ENCODE measurements at regions not wholly inside any gene's neighbourhood (a gene's known extent, or its start where the extent isn't known, plus 50 kb on each side); places are given as distances from the start of the nearest gene placed in this dataset.

- Mint-ChIP-seq H3K4me1 (no peaks in the 10 kb centered on the region), H3K27me3 (no peaks in the 10 kb centered on the region), H3K9me3 (peaks cover 5 to 9% of the 10 kb centered on the region in 2 donors), H3K27ac (no peak overlapping the region), H3K4me3 (no peak overlapping the region)
- DNase-seq, result no peak
- no peak for ATAC-seq
These were observed 188.7 kb downstream of the LURAP1L start for GRCh38 chr9:12963537-12963936.

DNA sequence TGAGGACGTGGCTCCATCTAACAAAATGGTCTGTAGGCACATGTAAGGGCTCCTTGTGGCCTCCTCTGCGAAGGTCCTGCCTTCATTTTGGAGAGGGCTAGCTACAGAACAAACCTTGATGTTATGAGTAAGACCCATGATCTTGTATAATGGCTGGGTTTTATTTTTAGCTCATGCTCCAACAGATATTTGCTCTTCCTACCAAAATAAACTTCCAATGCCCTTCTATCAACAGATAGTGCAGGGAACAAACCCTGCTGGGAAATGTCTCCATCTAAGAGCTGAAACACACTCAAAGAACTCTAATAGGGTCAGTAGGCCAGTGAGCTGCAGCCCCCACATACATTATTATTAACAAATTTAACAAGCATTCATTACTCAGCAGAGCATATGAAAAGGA lies 189.5 kb downstream of the LURAP1L start:
- no peaks in the 10 kb centered on the region for H3K4me1 Mint-ChIP-seq
- H3K27ac Mint-ChIP-seq, result no peak overlapping the region
- DNase-seq, result no peak

DNA sequence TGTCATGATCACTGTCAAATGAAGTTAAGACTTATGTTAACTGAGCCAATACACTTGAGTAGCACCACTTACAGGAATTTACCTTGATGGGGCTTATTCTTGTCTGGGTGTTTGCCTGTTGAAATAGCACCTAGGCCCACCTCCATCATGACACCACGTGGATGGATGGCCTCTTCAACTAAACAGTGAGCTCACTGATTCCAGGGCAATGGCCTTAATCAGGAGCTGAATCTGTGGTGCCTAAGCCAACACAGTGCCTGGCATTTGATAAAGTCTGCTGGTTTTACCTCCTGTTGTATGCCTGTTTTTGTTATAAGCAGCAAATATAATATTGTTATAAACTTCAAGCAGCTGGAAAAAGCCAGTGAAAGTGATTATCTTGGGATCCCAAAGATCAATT lies 190.5 kb downstream of the LURAP1L start:
- DNase-seq (no peak), ATAC-seq (no peak)
- Mint-ChIP-seq H3K9me3 (peaks cover 0 to 2% of the 10 kb centered on the region in 2 donors), H3K4me3 (no peak overlapping the region), H3K4me1 (no peaks in the 10 kb centered on the region), H3K27me3 (no peaks in the 10 kb centered on the region), H3K27ac (no peak overlapping the region)

More for the DNA sequence above, 189.5 kb downstream of the LURAP1L start:
- ATAC-seq, result no peak
- peaks cover 0 to 2% of the 10 kb centered on the region in 2 donors for H3K9me3 Mint-ChIP-seq
- no peak overlapping the region for H3K4me3 Mint-ChIP-seq
- H3K27me3 Mint-ChIP-seq, result no peaks in the 10 kb centered on the region

- H3K27me3 Mint-ChIP-seq, result no peaks in the 10 kb centered on the region
- no peak for DNase-seq
- no peak for ATAC-seq
- H3K4me1 Mint-ChIP-seq, result no peaks in the 10 kb centered on the region
- H3K4me3 Mint-ChIP-seq, result no peak overlapping the region
- H3K9me3 Mint-ChIP-seq, result peaks cover 0 to 6% of the 10 kb centered on the region in 2 donors
- H3K27ac Mint-ChIP-seq, result no peak overlapping the region
These were observed 193.3 kb downstream of the LURAP1L start for GRCh38 chr9:12968093-12968492.

GRCh38 chr9:12972608-12973589 lies 198.1 kb downstream of the LURAP1L start:
- ATAC-seq (no peak), DNase-seq (no peak)
- H3K27ac Mint-ChIP-seq, result no peak overlapping the region
- peaks cover 2 to 6% of the 10 kb centered on the region in 2 donors for H3K9me3 Mint-ChIP-seq
- H3K4me1 Mint-ChIP-seq, result no peaks in the 10 kb centered on the region
- H3K4me3 Mint-ChIP-seq, result no peak overlapping the region
- H3K27me3 Mint-ChIP-seq, result no peaks in the 10 kb centered on the region

- Mint-ChIP-seq H3K27ac (no peak overlapping the region), H3K4me1 (no peaks in the 10 kb centered on the region), H3K4me3 (no peak overlapping the region), H3K27me3 (no peaks in the 10 kb centered on the region), H3K9me3 (peaks cover 6 to 7% of the 10 kb centered on the region in 2 donors)
- DNase-seq (no peak), ATAC-seq (no peak)
These were observed 198.9 kb downstream of the LURAP1L start for GRCh38 chr9:12973710-12974109.

GRCh38 chr9:12974671-12975070 lies 199.9 kb downstream of the LURAP1L start:
- H3K27me3 Mint-ChIP-seq, result no peaks in the 10 kb centered on the region
- no peak for DNase-seq
- H3K4me1 Mint-ChIP-seq, result no peaks in the 10 kb centered on the region
- no peak for ATAC-seq
- H3K4me3 Mint-ChIP-seq, result no peak overlapping the region
- no peak overlapping the region for H3K27ac Mint-ChIP-seq
- peaks cover 6 to 7% of the 10 kb centered on the region in 2 donors for H3K9me3 Mint-ChIP-seq

- no peak for ATAC-seq
- H3K27ac Mint-ChIP-seq, result no peak overlapping the region
- H3K9me3 Mint-ChIP-seq, result peaks cover 2 to 7% of the 10 kb centered on the region in 2 donors
- no peaks in the 10 kb centered on the region for H3K4me1 Mint-ChIP-seq
- no peak overlapping the region for H3K4me3 Mint-ChIP-seq
- no peak for DNase-seq
- no peaks in the 10 kb centered on the region for H3K27me3 Mint-ChIP-seq
These were observed 200.7 kb downstream of the LURAP1L start for GRCh38 chr9:12975496-12975895.

DNA sequence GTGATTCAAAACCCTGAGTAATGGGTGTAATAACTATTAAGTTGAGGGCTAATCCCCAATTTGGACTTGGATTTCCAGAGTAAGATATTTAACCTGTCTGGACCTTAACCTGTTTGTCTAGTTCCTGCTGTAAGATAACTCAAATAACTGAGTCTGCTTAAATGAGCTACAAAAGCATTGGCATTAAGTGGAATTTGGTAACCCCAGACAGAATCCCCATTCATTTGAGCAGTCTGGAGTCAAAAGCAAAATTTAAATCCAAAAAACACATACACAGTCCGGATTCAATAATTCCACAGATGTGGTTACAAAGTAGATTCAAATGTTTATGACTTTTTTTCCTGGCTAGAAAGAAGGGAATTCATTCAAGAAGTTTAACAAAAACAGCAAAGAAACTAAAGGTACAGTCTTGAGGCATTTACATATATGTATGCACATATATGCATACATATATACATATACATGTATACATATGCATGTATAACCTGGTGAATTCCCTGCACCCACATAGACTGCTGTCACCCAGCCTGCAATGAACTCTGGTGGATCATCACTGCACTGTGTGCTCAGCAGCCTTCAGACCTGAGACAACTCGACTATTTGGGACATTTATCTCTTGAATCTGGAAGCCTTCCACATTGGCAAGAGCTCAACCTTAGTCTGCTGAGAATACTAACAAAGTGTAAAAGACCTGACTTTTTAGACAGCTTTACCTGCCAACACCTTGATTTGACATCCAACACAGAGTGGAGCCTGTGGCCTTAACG lies 205.4 kb downstream of the LURAP1L start:
- no peak for DNase-seq
- ATAC-seq, result no peak
- Mint-ChIP-seq H3K9me3 (peaks cover 0 to 7% of the 10 kb centered on the region in 2 donors), H3K4me3 (no peak overlapping the region), H3K4me1 (no peaks in the 10 kb centered on the region), H3K27me3 (no peaks in the 10 kb centered on the region), H3K27ac (no peak overlapping the region)

DNA sequence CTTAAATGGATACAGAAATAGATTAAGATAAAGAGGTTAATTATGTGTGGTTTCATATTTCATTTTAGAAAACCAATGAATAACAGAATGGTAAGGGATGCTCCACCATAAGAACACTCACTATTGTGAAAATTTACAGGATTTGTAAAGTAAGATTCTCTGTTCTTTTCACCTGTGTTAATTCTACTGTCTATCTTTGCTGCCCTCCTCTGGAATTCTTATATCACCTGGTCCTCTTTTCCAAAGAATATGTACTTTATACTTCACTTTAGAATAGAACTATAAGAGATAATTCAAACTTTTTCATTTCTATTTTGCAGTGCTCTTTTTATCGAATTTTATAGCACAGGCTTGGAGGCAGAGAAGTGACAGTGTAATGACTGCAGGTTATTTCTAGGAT lies 213.4 kb downstream of the LURAP1L start:
- ATAC-seq (no peak), DNase-seq (no peak)
- Mint-ChIP-seq H3K27me3 (no peaks in the 10 kb centered on the region), H3K27ac (no peak overlapping the region), H3K9me3 (peaks cover 0 to 11% of the 10 kb centered on the region in 2 donors), H3K4me1 (no peaks in the 10 kb centered on the region), H3K4me3 (no peak overlapping the region)

GRCh38 chr9:12989669-12990068 lies 214.8 kb downstream of the LURAP1L start:
- Mint-ChIP-seq H3K4me3 (no peak overlapping the region), H3K4me1 (no peaks in the 10 kb centered on the region), H3K9me3 (peaks cover 0 to 11% of the 10 kb centered on the region in 2 donors), H3K27ac (no peak overlapping the region), H3K27me3 (no peaks in the 10 kb centered on the region)
- ATAC-seq (no peak), DNase-seq (no peak)

DNA sequence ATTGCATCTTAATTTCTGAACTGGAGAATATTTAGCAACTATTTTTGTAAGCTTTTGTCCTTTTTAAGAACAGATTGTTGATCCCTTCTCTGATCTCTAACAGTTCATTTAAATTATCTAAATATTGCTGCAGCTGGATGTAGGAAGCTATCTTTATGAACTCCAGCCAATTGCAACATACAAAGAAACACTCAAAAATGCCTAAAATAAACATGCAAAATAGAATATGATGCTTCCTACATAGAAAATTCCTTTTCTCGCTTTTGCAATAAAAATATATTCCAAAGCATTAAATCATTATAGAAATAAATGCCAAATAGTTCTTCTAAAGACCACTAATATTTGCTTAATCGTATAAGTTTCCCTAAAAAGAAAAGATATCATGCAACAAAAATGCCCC lies 218.6 kb downstream of the LURAP1L start:
- no peaks in the 10 kb centered on the region for H3K4me1 Mint-ChIP-seq
- no peaks in the 10 kb centered on the region for H3K27me3 Mint-ChIP-seq
- no peak overlapping the region for H3K4me3 Mint-ChIP-seq
- no peak overlapping the region for H3K27ac Mint-ChIP-seq
- ATAC-seq (no peak), DNase-seq (no peak)
- peaks cover 7% of the 10 kb centered on the region in 2 donors for H3K9me3 Mint-ChIP-seq

GRCh38 chr9:12997009-12997408 lies 222.2 kb downstream of the LURAP1L start:
- ATAC-seq (no peak), DNase-seq (no peak)
- H3K4me1 Mint-ChIP-seq, result no peaks in the 10 kb centered on the region
- no peaks in the 10 kb centered on the region for H3K27me3 Mint-ChIP-seq
- H3K9me3 Mint-ChIP-seq, result peaks cover 3 to 7% of the 10 kb centered on the region in 2 donors
- no peak overlapping the region for H3K4me3 Mint-ChIP-seq
- H3K27ac Mint-ChIP-seq, result no peak overlapping the region

DNA sequence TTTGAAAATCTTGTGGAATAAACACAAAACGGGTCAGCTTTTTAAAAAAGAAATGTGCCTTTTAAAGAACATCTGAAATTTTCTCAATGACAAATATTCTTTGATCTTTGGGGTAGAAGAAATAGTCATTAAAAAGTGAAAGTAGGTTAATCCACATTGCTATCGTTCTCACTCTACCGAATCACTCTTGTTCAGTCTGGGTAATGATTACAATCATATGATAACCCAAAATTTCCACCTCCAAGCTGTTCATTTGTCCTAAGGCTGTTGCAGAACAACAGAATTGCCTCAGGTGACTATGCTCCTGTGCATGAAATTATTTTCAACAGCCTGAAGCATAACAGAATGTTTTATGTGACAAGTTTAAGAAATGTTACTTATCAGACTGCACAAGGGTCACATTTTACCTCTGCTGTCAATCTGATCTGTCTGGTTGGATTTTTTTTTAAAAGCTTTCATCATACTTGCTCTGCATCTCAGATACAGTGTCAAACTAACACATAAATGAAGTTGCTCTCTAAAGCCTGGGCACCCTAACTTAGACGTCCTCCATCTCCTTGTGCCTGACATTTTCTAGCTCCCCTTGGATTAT lies 227.3 kb downstream of the LURAP1L start:
- Mint-ChIP-seq H3K27ac (no peak overlapping the region), H3K9me3 (no peaks in the 10 kb centered on the region), H3K27me3 (no peaks in the 10 kb centered on the region), H3K4me3 (no peak overlapping the region), H3K4me1 (no peaks in the 10 kb centered on the region)
- DNase-seq, result no peak
- no peak for ATAC-seq

DNA sequence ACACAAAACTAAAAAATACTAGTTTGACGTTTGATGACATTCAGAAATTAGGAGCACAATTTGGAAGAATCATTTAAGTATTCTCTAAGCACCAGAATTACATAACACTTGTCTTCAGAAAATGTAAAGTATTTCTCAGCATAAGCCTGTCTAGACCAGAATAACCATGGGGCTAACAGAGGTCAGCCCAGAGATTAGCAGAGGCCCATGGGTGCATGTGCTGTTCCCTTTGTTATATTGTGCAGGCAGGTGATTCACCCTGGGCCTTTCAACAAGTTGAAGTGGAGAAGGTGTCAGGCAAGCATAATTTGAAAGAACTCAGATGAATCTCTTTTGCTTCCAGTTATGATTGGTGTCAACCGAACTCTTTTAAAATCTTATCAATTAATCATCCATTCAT lies 227.9 kb downstream of the LURAP1L start:
- Mint-ChIP-seq H3K4me3 (no peak overlapping the region), H3K9me3 (no peaks in the 10 kb centered on the region), H3K4me1 (no peaks in the 10 kb centered on the region), H3K27ac (no peak overlapping the region), H3K27me3 (no peaks in the 10 kb centered on the region)
- DNase-seq (no peak), ATAC-seq (no peak)

GRCh38 chr9:13009871-13010270 lies 235.1 kb downstream of the LURAP1L start:
- DNase-seq, result no peak
- H3K27me3 Mint-ChIP-seq, result no peaks in the 10 kb centered on the region
- H3K27ac Mint-ChIP-seq, result no peak overlapping the region
- peaks cover 5 to 19% of the 10 kb centered on the region in 2 donors for H3K9me3 Mint-ChIP-seq
- no peak overlapping the region for H3K4me3 Mint-ChIP-seq
- ATAC-seq, result no peak
- H3K4me1 Mint-ChIP-seq, result no peaks in the 10 kb centered on the region
